ENCODE measurements at regions not wholly inside any gene's neighbourhood (a gene's known extent, or its start where the extent isn't known, plus 50 kb on each side); places are given as distances from the start of the nearest gene placed in this dataset.
"Not testable (repeated sequence)": the region's sequence is repeated elsewhere in the genome, so short reads cannot be mapped to it uniquely, and the experiment has no call there.

DNA sequence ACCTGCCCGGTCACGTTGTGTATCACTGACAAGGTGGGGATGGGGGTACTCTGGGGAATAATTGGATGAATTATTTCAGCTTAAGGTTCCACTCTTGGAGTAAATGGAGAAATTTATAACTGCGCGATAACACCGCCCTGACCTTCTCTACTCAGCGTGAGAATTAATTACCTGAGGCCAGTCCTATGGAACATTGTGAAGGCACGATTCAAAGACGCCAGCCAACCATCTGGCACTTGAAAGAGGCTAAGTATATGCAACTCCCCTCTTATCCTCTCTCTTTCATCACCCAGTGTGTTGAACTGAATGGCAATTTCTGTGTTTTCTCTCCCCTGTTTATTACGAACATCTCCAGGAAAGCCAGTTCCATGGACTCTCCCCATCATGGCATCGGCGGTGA lies 235.5 kb upstream of the TUT7 start:
- Mint-ChIP-seq H3K27ac (no peak overlapping the region), H3K36me3 (ENCODE audit: low read depth) (no peaks in the 10 kb centered on the region), H3K9me3 (no peaks in the 10 kb centered on the region), H3K27me3 (peaks cover 4% of the 10 kb centered on the region), H3K4me1 (ENCODE audit: low read depth) (no peaks in the 10 kb centered on the region), H3K4me3 (no peak overlapping the region)

DNA sequence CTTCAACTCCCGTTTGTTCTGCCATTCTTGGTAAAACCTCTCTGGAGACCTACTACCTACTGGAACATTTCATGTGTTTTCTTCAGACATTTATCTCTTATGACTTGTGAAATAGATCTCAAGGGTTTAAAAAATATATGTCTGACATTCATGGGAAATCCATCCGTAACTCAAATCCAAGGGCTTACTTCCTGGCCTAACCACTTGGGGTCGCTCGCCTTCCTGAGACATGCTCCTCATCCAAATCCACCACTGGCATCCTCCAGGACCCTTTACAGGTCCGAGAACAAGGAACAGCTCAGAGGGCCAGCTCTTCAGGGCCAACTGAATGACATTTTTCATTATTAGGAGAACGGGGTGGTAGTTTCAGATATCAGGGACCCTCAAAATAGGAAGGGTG lies 235.1 kb upstream of the TUT7 start:
- H3K9me3 Mint-ChIP-seq = no peaks in the 10 kb centered on the region
- H3K36me3 Mint-ChIP-seq (ENCODE audit: low read depth) = no peaks in the 10 kb centered on the region
- H3K4me3 Mint-ChIP-seq = no peak overlapping the region
- H3K27me3 Mint-ChIP-seq = peaks cover 4% of the 10 kb centered on the region
- H3K4me1 Mint-ChIP-seq (ENCODE audit: low read depth) = no peaks in the 10 kb centered on the region
- no peak overlapping the region for H3K27ac Mint-ChIP-seq

DNA sequence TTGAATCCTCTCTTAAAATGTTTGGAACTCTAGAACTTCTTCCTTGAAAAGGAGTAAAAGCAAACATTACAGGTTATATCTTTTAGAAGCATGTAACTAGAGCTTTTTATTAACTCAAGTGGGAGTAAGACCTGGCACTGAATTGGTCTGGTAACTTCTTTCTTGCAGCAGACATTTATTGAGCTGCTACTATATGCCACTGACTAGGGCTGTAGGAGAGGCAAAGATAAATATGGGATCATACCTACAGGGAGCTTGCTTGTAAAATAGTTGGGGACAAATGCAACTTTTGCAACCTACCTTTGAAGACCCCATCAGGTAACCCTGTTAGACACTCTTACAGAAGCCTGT lies 231.9 kb upstream of the TUT7 start:
- Mint-ChIP-seq H3K36me3 (ENCODE audit: low read depth) (no peaks in the 10 kb centered on the region), H3K27me3 (peaks cover 4% of the 10 kb centered on the region), H3K4me1 (ENCODE audit: low read depth) (no peaks in the 10 kb centered on the region), H3K4me3 (no peak overlapping the region), H3K27ac (no peak overlapping the region), H3K9me3 (no peaks in the 10 kb centered on the region)

DNA sequence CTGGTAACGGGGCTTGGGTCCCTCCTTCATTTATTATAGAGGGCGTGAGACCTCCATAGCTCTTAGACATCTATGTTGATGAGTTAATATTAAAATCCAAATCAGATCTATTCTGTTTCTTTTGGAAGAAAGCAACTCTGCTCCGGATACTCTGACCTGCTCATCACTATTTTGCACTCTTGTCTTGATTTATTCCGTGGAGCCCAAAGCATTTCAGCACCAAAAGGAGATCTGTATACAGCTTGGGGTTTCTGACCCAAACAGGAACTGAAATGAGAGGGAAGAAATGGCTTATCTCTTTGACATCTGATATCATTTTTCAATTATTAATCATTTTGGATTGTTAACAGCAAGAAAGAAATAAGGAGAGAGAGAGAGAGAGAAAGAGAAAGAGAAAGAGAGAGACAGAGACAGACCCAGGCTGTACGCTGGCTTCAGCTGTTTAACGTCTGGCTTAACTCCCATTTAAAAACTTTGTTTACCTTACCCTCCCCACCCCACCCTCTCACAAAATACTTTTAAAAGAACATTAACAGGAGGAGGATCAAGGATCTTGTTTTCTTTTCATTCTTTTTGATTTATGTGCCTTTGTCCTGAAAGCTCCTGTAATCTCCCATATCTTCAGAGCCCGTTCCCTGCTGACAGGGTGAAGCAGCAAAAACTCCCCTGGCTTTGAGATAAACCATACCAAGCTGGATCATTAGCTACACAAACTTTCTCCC lies 231.4 kb upstream of the TUT7 start:
- Mint-ChIP-seq H3K4me1 (ENCODE audit: low read depth) (no peaks in the 10 kb centered on the region), H3K27me3 (peaks cover 4% of the 10 kb centered on the region), H3K4me3 (no peak overlapping the region), H3K27ac (no peak overlapping the region), H3K9me3 (no peaks in the 10 kb centered on the region), H3K36me3 (ENCODE audit: low read depth) (no peaks in the 10 kb centered on the region)

DNA sequence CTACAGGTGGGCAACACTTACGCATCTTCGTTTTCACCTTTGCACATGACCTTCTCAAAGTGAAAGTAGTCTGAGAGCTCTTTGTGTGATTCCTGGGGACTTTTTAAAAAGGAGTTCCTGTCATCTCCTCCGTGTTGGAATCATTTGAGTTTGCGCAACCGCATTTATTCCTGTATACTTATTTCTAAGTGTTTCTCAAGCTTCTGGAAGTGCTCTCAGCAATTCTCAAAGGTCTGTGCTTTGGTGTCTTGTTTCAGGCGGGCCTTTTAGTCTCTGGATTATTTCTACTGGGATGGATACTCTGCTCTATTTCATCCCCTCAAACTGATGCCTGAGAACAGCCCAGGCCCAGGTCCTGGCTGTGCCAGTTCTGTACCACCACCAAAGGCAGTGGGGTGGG lies 226.5 kb upstream of the TUT7 start:
- Mint-ChIP-seq H3K4me1 (ENCODE audit: low read depth) (no peaks in the 10 kb centered on the region), H3K9me3 (no peaks in the 10 kb centered on the region), H3K36me3 (ENCODE audit: low read depth) (no peaks in the 10 kb centered on the region), H3K27ac (no peak overlapping the region), H3K4me3 (no peak overlapping the region), H3K27me3 (no peaks in the 10 kb centered on the region)

DNA sequence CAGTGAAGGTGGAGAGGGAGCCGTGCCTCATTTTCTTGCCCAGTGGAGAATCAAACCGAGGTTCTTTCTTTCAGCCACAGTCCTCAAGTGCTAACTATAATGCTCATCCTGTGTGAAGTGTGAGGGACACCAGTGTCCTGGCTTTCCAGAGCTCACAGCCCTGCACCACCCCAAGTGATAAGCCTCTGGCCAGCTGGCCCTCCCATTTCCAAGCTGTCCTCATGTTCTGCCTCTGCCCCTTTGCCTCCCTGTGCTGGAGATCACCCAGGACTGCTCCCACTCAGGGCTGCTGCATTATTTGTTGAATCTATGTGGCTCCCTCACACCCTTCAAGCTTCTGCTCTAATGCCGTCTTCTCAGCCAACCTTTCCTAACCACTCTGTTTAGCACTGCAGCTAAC lies 224.5 kb upstream of the TUT7 start:
- H3K4me3 Mint-ChIP-seq = no peak overlapping the region
- H3K4me1 Mint-ChIP-seq (ENCODE audit: low read depth) = no peaks in the 10 kb centered on the region
- H3K27ac Mint-ChIP-seq = no peak overlapping the region
- H3K9me3 Mint-ChIP-seq = peaks cover 4% of the 10 kb centered on the region
- H3K36me3 Mint-ChIP-seq (ENCODE audit: low read depth) = no peaks in the 10 kb centered on the region
- peaks cover 14% of the 10 kb centered on the region for H3K27me3 Mint-ChIP-seq

DNA sequence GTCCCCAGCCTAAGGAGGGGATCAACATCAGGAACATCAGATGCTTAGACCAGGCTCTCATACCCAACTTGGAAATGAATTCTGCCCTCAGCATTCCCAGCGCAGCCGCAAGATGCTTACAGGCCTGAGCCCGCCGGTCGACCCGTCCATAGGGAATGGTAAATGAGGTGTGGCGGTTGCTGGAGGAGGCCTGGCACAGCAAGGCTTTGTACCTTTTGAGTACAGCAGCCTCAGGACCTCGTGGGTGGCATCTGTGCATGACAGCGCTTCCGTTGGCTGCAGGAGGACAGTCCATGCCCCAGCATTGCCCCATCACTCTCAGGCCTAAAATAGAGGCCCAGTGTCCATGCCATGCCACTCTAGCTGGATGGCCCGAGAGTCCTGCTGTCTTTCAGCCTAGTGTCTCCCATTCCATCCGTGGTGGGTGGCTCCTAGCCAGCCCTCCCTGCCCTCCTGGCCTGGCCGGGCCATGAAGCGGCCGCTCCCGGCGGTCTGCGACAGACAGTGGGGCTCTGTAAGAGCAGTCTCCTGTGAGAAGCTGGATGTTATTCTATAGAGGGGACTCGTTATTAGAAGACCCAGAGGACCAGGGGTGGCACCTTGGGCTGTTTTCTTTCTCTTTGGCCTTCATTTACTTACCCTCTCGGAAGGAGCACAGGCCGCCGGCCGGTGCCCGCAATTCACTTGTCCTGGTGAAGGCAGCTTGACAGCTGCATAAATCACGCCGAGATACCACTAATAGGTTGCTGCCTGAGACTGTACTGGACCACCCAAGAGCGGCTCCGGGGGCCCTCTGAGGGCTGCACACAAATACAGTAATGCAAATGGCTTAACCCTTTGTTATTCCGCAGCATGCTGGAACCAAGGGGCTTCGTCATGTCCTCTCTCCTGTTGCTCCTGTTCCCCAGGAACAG lies 223.5 kb upstream of the TUT7 start:
- Mint-ChIP-seq H3K27ac (no peak overlapping the region), H3K4me3 (no peak overlapping the region), H3K36me3 (ENCODE audit: low read depth) (no peaks in the 10 kb centered on the region), H3K27me3 (peaks cover 17% of the 10 kb centered on the region), H3K9me3 (peaks cover 4% of the 10 kb centered on the region), H3K4me1 (ENCODE audit: low read depth) (no peaks in the 10 kb centered on the region)

DNA sequence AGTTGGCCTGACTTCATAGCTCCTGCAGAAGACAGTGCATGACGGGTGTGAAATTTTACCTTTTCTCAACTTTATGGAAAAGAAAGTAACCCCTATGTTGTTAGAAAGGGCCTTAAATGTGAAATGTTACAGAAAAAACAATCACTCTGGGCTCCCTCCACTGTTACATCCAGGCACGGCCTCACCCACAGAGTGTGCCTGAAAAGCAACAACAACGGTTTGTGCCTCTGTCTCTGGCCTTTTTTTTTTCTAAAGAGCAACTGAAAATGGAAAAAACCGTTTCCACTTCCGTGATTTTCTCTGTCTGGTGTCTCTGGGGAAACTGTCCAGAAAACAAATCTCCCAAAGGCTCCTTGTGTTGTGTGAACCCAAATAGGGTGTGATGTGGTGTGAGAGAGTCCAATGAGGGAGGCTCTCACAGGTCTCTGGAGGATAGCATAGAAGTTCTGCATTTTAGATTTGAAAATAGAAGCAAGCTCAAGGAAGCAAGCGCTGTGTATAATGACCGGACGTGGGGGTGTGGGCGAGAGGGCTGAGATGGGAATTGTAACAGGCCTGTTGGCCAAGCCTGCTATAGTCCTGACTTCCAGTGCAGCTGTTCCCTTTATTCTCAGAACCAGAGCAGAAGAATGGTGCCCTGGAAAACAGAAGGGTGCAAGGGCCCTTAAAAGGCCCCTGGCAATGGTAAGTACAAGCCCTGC lies 221.8 kb upstream of the TUT7 start:
- Mint-ChIP-seq H3K27me3 (peaks cover 17% of the 10 kb centered on the region), H3K4me3 (no peak overlapping the region), H3K4me1 (ENCODE audit: low read depth) (no peaks in the 10 kb centered on the region), H3K27ac (no peak overlapping the region), H3K36me3 (ENCODE audit: low read depth) (no peaks in the 10 kb centered on the region), H3K9me3 (peaks cover 4% of the 10 kb centered on the region)

DNA sequence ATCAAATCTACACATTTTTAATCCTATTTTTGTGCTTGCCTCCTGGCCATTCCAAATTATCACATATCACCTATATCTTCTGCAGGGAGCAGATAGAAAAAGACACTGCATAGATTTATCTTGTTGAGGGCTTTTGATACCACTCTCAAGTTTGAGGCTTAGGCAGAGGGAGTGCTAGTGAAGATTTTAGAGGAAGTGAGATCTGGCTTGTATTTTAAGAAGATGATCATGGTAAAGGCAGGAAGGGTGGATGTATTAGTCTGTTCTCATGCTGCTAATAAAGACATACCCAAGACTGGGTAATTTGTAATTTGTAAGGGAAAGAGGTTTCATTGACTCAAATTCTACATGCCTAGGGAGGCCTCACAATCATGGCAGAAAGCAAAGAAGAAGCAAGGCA lies 220.9 kb upstream of the TUT7 start:
- no peaks in the 10 kb centered on the region for H3K4me1 Mint-ChIP-seq (ENCODE audit: low read depth)
- H3K9me3 Mint-ChIP-seq = peaks cover 4% of the 10 kb centered on the region
- no peak overlapping the region for H3K27ac Mint-ChIP-seq
- peaks cover 17% of the 10 kb centered on the region for H3K27me3 Mint-ChIP-seq
- no peaks in the 10 kb centered on the region for H3K36me3 Mint-ChIP-seq (ENCODE audit: low read depth)
- no peak overlapping the region for H3K4me3 Mint-ChIP-seq

DNA sequence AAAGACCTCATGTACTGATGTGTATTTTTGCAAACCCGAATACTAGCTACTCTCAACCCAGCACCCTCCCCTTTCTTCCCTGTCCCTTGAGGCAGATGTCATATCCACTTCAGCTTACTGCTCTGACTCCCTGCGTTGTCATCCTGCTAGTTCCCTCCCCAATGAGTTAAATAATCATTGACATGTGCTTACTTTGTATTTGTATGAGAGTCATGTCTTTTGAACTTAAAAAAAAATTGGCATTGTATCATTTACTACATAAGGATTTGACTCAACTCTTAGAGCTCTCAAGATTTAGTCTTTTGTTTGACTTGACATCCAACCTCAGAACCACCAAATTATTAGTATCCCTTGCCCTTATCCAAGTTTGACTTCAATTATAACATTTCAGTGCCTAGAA lies 219.7 kb upstream of the TUT7 start:
- no peak overlapping the region for H3K4me3 Mint-ChIP-seq
- H3K4me1 Mint-ChIP-seq (ENCODE audit: low read depth) = no peaks in the 10 kb centered on the region
- H3K27me3 Mint-ChIP-seq = peaks cover 22% of the 10 kb centered on the region
- no peaks in the 10 kb centered on the region for H3K36me3 Mint-ChIP-seq (ENCODE audit: low read depth)
- H3K27ac Mint-ChIP-seq = no peak overlapping the region
- H3K9me3 Mint-ChIP-seq = peaks cover 4% of the 10 kb centered on the region

DNA sequence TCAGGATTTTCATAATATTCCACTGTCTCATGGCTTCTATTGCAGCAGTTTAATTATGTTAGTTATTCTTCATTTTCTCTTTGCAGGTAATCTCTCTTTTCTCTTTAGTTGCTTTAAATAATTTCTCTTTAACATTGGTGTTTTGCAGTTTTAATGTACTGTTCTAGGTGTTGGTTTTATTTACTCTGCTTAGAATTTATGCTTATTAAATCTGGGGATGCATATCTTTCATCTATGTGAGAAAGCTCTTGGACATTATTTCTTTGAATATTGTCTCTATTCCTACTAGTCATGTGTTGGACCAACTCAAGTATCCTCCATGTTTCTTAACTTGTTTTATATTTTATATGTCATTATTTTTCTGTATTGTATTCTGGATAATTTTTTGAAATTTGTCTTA lies 218.7 kb upstream of the TUT7 start:
- Mint-ChIP-seq H3K4me3 (no peak overlapping the region), H3K27ac (no peak overlapping the region), H3K4me1 (ENCODE audit: low read depth) (no peaks in the 10 kb centered on the region), H3K9me3 (peaks cover 8% of the 10 kb centered on the region), H3K27me3 (peaks cover 22% of the 10 kb centered on the region), H3K36me3 (ENCODE audit: low read depth) (no peaks in the 10 kb centered on the region)

DNA sequence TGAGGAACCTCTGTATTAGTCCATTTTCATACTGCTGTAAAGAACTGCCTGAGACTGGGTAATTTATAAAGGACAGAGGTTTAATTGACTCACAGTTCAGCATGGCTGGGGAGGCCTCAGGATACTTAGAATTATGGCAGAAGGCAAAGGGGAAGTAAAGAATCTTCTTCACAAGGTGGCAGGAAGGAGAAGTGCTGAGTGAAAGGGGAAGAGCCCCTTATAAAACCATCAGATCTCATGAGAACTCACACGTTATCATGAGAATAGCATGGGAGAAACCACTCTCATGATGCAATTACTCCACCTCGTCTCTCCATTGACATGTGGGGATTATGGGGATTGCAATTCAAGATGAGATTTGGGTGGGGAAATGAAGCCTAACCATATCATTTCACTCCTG lies 211.4 kb upstream of the TUT7 start:
- H3K27ac Mint-ChIP-seq; H3K4me1 Mint-ChIP-seq (ENCODE audit: low read depth); H3K4me3 Mint-ChIP-seq; H3K36me3 Mint-ChIP-seq (ENCODE audit: low read depth): not testable (repeated sequence)
- peaks cover 17% of the 10 kb centered on the region for H3K9me3 Mint-ChIP-seq
- H3K27me3 Mint-ChIP-seq = peaks cover 12% of the 10 kb centered on the region

DNA sequence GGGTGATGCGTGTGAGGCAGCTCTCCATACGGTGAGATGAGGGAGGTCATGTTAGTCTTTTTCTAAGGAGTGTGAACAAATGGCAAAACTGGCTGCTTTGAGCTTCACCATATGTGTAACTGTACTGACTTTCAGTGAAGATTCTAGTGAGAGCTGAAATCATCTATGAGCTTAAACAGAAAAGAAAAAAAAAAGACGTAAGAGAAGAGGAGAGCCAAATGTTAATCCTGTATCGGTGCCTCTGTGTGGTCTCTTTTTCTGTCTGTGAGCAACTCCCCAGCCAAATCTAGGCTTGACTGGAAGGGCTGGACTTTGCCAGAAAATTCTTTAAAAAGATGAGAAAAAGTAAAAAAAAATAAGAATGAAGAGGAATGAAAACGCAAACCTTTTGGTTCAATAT lies 209.7 kb upstream of the TUT7 start:
- Mint-ChIP-seq H3K4me1 (ENCODE audit: low read depth) (no peaks in the 10 kb centered on the region), H3K9me3 (peaks cover 17% of the 10 kb centered on the region), H3K36me3 (ENCODE audit: low read depth) (no peaks in the 10 kb centered on the region), H3K4me3 (no peak overlapping the region), H3K27ac (no peak overlapping the region), H3K27me3 (peaks cover 10% of the 10 kb centered on the region)

DNA sequence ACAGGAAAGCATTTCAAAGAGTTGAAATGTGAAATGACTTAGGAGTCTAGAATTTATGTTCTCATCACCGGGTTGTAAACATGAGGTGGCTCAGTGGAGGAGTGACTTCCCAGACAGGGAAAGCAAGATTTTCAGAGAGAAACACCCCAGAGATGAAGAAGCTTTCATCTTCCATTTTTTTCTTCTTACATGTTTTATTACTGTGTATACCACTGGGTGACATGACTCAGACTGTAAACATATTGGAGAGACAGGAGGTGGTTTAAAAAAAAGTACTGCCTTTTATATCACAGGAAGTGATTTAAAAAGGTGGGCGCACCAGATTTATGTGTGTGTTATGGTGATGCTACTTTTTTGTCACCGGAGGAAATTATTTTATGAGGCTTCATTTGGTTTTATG lies 209.1 kb upstream of the TUT7 start:
- Mint-ChIP-seq H3K36me3 (ENCODE audit: low read depth) (no peaks in the 10 kb centered on the region), H3K27me3 (peaks cover 11% of the 10 kb centered on the region), H3K27ac (no peak overlapping the region), H3K4me3 (no peak overlapping the region), H3K9me3 (peaks cover 16% of the 10 kb centered on the region), H3K4me1 (ENCODE audit: low read depth) (no peaks in the 10 kb centered on the region)

DNA sequence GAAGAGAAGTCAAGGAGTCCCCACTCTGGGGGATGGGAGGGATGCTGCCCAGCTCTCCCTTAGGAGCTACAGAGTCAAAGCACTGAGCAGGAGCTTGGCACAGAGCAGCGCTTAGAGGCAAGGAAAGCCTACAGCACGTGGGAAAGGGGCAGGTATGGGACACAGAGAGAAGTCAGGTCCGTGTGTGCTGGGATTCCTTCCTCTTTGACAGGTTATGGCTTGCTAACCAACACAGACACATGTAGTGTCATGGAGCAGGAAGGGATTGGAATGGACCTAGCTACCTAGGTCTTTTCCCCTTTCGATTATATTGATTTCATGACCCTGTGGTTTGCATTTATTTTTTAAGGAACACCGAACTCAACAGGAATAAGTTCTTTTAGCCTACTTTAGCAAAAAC lies 208.5 kb upstream of the TUT7 start:
- peaks cover 13% of the 10 kb centered on the region for H3K9me3 Mint-ChIP-seq
- H3K4me3 Mint-ChIP-seq = no peak overlapping the region
- no peak overlapping the region for H3K27ac Mint-ChIP-seq
- H3K27me3 Mint-ChIP-seq = peaks cover 13% of the 10 kb centered on the region
- no peaks in the 10 kb centered on the region for H3K4me1 Mint-ChIP-seq (ENCODE audit: low read depth)
- H3K36me3 Mint-ChIP-seq (ENCODE audit: low read depth) = no peaks in the 10 kb centered on the region
